Naive thymus-derived CD8-positive, alpha-beta T cell (primary cell): ENCODE measurements at regions not wholly inside any gene's neighbourhood (a gene's known extent, or its start where the extent isn't known, plus 50 kb on each side); places are given as distances from the start of the nearest gene placed in this dataset.
"Not testable (repeated sequence)": the region's sequence is repeated elsewhere in the genome, so short reads cannot be mapped to it uniquely, and the experiment has no call there.

Experiments used
- ATAC-seq, 2 donors: fragments of 150-1000 bp; cut with Tn5 transposase in 1 of 2; sonication (Bioruptor Pico), chemical (Tn5 transposase) in 1 of 2; 1 replicate in 1 of 2; 2 replicates in 1 of 2; pipeline ENCODE4 v1.10.0; 2021; ENCODE audit warnings: mild to moderate bottlenecking in 2 of 2, moderate library complexity in 2 of 2
- POLR2A ChIA-PET: fragments of 350-600 bp; sonication (Branson Sonifier 250); formaldehyde crosslinking; loops from one replicate; lab custom pipeline; 2021; ENCODE audit warnings: antibody characterized with exemption; lab: Charles Lee
- DNase-seq, 10 donors: peaks; one replicate each; pipeline versions ENCODE4 v3.0.0 to v3.0.0-alpha.2; 2020 to 2022
- H3K27ac Mint-ChIP-seq, 10 donors: one replicate each; pipeline ENCODE4 v1.8.0; 2020 to 2022; ENCODE audit warnings: mild to moderate bottlenecking in 10 of 10, mixed read lengths in 10 of 10, moderate library complexity in 4 of 10, inconsistent platforms in 1 of 10
- H3K27me3 Mint-ChIP-seq, 5 donors: one replicate each; pipeline ENCODE4 v1.8.0; 2021 to 2022; ENCODE audit warnings: mixed read lengths in 5 of 5
- H3K36me3 Mint-ChIP-seq, 3 donors: one replicate each; pipeline ENCODE4 v1.8.0; 2020 to 2022; ENCODE audit warnings: mixed read lengths in 3 of 3, mild to moderate bottlenecking in 2 of 3, inconsistent platforms in 1 of 3
- H3K4me1 Mint-ChIP-seq, 4 donors: one replicate each; pipeline ENCODE4 v1.8.0; 2021 to 2022; ENCODE audit warnings: mixed read lengths in 4 of 4
- H3K4me3 Mint-ChIP-seq, 10 donors: one replicate each; pipeline ENCODE4 v1.8.0; 2020 to 2022; ENCODE audit warnings: mild to moderate bottlenecking in 10 of 10, mixed read lengths in 10 of 10, moderate library complexity in 6 of 10, inconsistent platforms in 1 of 10
- H3K9me3 Mint-ChIP-seq, 9 donors: one replicate each; pipeline ENCODE4 v1.8.0; 2020 to 2022; ENCODE audit warnings: mixed read lengths in 9 of 9, mild to moderate bottlenecking in 3 of 9, inconsistent platforms in 1 of 9, moderate library complexity in 1 of 9

DNA sequence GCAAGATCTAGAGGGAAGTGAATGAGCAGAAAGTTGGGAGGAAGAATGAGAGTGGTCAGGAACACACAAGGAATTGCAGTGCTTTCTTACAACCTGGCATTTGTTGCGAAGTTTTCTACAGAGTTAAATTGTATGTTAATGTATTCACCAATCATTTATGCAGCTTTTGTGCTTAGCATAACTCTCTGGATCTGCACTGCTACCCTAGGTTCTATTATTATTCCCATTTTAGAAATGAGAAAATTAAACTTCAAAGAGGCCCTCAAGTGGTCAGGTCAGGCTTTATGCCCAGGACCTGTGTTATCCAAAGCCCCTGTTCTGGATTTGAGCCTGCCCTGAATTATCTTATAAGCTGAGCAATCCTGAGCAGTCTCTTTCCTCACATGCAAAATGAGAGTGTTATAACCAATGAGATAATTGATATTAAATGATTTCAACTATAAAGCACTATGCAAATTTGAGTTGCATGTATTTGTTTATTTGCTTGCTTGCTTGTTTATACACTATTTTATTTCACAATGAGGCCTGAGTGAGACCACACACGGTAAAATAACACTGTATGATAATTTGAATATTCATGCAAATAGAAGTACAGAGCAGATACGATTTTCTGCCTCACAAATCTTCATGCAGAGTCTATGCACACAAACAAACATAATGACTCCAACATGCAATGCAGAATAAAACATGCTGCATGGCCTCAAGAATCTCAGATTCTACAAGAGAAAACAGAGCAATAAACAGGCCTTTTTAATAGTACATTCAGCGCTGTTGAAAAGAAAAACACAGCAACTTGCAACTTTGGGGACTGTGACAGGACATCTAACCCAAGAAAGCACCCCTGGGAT is 323.0 kb downstream of the PLPP3 start:
- ATAC-seq = no peak
- Mint-ChIP-seq H3K27me3 (peaks cover 0 to 1% (median 0%) of the 10 kb centered on the region in 5 donors), H3K4me3 (no peak overlapping the region), H3K27ac (no peak overlapping the region), H3K4me1 (no peaks in the 10 kb centered on the region), H3K9me3 (peaks cover 0 to 13% (median 0%) of the 10 kb centered on the region in 9 donors), H3K36me3 (no peaks in the 10 kb centered on the region)
- DNase-seq = no peak
- POLR2A ChIA-PET = no interaction called here

DNA sequence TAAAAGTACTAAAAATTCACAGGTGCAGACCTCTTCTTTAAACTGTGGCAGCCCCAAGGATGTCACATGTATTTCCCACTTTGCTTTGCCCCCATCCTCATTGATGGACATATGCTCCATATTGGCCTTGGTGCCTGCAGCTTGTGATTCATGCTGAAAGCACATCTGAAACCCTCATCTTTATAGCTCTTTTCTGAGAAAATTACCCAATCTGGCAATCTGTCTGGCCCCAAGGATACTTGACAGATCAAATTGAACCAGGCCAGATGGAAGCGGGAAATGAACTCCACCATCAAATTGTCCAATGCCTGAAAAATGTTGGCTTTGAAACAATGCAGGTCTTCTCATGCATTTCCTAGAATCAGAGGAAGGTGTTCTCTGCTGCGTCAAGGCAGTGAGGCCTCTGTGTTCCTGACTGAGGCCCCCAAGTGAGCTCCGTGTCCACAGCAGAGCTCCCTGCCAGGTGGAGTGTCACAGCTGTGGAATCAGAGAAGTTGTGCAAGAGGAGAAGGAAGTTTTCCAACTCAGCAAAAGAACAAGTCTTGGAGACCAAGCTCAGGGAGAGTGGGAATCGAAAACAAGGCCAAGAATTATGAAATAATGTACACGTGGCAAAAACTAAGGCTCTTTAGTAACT is 323.7 kb downstream of the PLPP3 start:
- POLR2A ChIA-PET = no interaction called here
- ATAC-seq (no peak), DNase-seq (no peak)
- peaks cover 0 to 10% (median 0%) of the 10 kb centered on the region in 9 donors for H3K9me3 Mint-ChIP-seq
- H3K27ac Mint-ChIP-seq = no peak overlapping the region
- H3K27me3 Mint-ChIP-seq = peaks cover 0 to 1% (median 0%) of the 10 kb centered on the region in 5 donors
- no peak overlapping the region for H3K4me3 Mint-ChIP-seq
- H3K36me3 Mint-ChIP-seq = no peaks in the 10 kb centered on the region
- no peaks in the 10 kb centered on the region for H3K4me1 Mint-ChIP-seq

DNA sequence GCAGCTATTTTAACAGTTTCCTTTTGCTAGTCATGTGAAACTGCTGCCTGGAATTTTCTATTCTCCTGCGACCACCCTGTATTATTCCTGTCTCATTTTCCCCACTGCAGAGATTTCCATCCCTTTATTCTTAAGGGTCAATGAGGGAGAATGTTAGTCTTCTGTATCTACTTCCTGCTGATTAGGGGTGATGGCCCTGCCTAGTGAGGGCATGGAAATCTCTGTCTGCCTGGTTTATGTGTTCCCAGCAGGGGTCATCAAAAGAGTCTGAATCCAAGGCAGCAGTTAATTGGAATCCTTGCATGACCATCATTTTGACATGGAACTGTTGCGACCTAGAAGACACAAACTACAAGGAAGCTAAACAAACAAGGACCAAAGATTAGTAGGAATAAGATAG is 325.2 kb downstream of the PLPP3 start:
- ATAC-seq (no peak), DNase-seq (no peak)
- no peak overlapping the region for H3K27ac Mint-ChIP-seq
- no peaks in the 10 kb centered on the region for H3K27me3 Mint-ChIP-seq
- H3K4me3 Mint-ChIP-seq = no peak overlapping the region
- peaks cover 0 to 3% (median 0%) of the 10 kb centered on the region in 4 donors for H3K4me1 Mint-ChIP-seq
- no peaks in the 10 kb centered on the region for H3K36me3 Mint-ChIP-seq
- H3K9me3 Mint-ChIP-seq = peaks cover 0 to 2% (median 0%) of the 10 kb centered on the region in 9 donors
- POLR2A ChIA-PET = no interaction called here

DNA sequence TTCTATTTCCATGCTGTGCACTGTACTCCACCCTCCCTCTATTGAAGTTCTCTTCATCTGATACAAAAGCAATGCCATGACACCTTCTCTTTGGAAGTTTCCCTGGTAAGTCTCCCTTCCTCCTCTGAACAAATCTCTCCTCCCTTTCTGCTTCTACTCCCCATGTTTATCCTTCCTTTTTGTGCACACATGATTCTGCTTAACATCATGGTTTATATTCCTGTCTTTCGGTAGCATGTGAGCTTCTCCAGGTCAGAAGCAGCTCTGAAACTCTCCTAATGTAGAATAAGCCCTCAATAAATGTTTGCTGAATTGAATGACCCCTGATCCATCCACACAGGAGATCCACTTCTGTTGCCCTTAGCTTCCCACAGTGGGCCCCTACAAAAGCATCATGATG is 328.6 kb downstream of the PLPP3 start:
- peaks cover 0 to 4% (median 0%) of the 10 kb centered on the region in 3 donors for H3K36me3 Mint-ChIP-seq
- ATAC-seq (no peak), DNase-seq (no peak)
- POLR2A ChIA-PET = no interaction called here
- peaks cover 0 to 3% (median 0%) of the 10 kb centered on the region in 4 donors for H3K4me1 Mint-ChIP-seq
- H3K9me3 Mint-ChIP-seq = peaks cover 0 to 2% (median 0%) of the 10 kb centered on the region in 9 donors
- no peak overlapping the region for H3K27ac Mint-ChIP-seq
- H3K27me3 Mint-ChIP-seq = peaks cover 0 to 6% (median 3%) of the 10 kb centered on the region in 5 donors
- no peak overlapping the region for H3K4me3 Mint-ChIP-seq

DNA sequence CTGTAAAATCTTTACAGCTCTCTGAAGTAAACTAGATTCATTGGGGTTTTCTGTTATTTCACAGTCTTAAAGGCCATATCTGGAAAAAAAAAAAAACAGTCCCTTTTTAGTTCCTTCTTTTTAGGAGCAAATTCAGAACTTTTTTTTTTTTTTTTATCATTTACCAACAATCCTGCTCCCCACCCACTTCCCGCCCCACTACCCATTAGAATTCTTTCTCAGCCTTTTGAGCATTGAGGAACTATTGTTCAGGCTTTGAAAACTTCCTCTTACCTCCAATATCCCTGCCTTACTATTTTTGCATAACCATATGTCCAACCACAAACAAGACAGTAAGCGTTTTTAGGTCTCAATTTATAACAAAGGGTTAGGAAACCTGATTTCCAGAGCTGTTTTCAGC is 330.1 kb downstream of the PLPP3 start:
- H3K27ac Mint-ChIP-seq = no peak overlapping the region
- no peak overlapping the region for H3K4me3 Mint-ChIP-seq
- H3K4me1 Mint-ChIP-seq = peaks cover 0 to 3% (median 0%) of the 10 kb centered on the region in 4 donors
- POLR2A ChIA-PET = no interaction called here
- no peak for DNase-seq
- H3K27me3 Mint-ChIP-seq = peaks cover 0 to 6% (median 3%) of the 10 kb centered on the region in 5 donors
- ATAC-seq = no peak
- peaks cover 0 to 5% (median 0%) of the 10 kb centered on the region in 9 donors for H3K9me3 Mint-ChIP-seq
- H3K36me3 Mint-ChIP-seq = peaks cover 0 to 4% (median 0%) of the 10 kb centered on the region in 3 donors

DNA sequence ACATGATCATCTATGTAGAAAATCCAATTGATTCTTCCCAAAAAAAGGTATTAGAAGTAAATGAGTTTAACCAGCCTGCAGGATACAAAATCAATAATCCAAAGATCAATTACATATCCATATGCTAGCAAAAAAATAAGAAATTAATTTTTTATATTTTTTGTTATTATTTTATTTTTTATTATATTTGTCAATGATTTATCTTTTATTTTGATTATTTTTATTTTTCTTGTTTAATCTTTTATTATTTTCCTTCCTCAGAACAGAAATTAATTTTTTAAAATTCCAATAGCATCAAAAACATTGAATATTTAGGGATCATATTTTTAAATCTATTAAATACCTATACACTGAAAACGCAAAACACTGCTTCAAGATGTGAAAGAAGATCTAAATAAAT is 331.2 kb downstream of the PLPP3 start:
- Mint-ChIP-seq H3K9me3 (peaks cover 0 to 7% (median 2%) of the 10 kb centered on the region in 9 donors), H3K4me3 (no peak overlapping the region), H3K36me3 (peaks cover 0 to 4% (median 0%) of the 10 kb centered on the region in 3 donors), H3K4me1 (peaks cover 0 to 3% (median 0%) of the 10 kb centered on the region in 4 donors), H3K27ac (no peak overlapping the region), H3K27me3 (peaks cover 0 to 6% (median 3%) of the 10 kb centered on the region in 5 donors)
- ATAC-seq = no peak
- DNase-seq = no peak
- POLR2A ChIA-PET = no interaction called here

DNA sequence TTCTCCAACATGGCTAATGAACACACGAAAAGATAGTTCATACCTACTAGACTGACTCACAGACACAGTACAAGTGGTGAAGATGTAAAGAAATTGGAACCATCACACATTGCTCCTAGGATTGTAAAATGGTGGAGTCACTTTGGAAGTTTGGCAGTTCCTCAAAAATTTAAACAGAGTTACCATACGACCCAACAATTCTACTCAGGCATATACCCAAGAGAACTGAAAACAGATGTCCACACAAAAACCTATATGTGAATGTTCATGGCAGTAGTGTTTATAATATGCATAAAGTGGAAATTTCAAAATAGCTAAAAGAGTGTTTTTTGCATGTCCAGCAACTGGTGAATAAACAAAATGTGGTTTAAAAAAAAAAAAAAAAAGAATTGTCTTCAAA is 332.6 kb downstream of the PLPP3 start:
- H3K4me3 Mint-ChIP-seq, POLR2A ChIA-PET, ATAC-seq, H3K27me3 Mint-ChIP-seq, H3K27ac Mint-ChIP-seq, H3K36me3 Mint-ChIP-seq, H3K4me1 Mint-ChIP-seq, DNase-seq: not testable (repeated sequence)
- peaks cover 0 to 17% (median 6%) of the 10 kb centered on the region in 9 donors for H3K9me3 Mint-ChIP-seq

DNA sequence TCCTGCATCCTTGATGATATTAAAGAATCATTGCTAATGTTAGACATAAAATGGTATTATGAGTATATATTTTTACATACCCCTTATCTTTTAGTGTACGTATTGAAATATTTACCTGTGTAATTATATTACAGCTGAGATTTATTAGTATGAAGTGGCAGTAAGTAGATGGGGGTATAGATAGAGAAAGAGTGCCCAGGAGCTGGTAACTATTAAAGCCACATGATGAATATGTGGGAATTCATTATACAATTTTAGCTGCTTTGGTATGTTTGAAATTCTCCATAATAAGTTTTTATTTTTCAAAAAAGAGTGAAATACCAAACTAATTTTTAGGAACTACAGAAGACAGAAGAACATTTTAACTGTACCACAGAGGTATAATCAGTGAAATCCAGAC is 339.0 kb downstream of the PLPP3 start:
- Mint-ChIP-seq H3K36me3 (peaks cover 0 to 11% (median 0%) of the 10 kb centered on the region in 3 donors), H3K27me3 (peaks cover 0 to 2% (median 0%) of the 10 kb centered on the region in 5 donors), H3K9me3 (peaks cover 0 to 24% (median 9%) of the 10 kb centered on the region in 9 donors), H3K4me3 (no peak overlapping the region), H3K27ac (no peak overlapping the region), H3K4me1 (no peaks in the 10 kb centered on the region)
- POLR2A ChIA-PET = no interaction called here
- ATAC-seq (no peak), DNase-seq (no peak)

DNA sequence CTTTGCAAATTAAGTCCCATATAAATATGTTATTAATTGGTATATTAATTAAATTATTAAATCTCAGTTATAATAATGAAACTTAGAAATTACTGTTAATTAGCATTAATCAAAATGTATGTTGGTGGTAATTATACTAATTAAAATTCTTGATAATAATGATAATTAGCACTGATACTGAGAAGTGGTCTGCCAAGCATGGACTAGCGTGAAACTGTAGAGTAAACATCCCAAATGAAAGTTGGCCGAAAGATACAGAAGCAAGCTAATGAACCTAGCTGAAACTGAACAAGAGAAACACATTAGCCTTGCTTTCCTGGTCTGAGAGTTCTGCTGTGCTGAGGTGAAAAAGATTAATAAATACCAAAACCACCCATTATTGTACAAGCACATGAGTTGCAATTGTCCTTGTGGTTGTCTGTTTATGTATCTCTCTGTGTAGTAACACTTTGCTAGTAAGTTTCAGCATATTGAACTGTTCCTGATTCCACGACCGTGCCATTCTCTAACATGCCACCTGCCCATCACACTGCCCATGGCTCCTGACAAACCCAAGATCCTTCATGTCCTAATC is 341.8 kb downstream of the PLPP3 start:
- POLR2A ChIA-PET = no interaction called here
- no peak for DNase-seq

DNA sequence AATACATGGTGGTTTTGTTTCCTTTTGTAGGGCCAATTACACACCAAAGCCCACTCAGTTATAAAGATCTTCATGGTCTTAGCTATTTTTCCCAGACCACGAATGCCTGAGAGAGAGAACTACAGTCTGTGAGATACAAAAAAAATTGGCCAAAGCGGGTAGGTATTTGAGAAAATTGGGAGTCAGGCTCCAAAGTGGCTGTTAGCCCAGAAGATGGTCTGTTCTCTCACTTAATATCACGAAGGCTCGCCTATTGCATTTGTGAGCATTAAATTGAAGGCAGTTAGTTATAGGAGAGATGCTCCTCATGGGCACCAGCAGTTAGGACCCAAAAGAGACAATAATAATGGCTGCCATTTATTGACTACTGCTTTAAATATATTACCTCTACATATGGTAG is 342.7 kb downstream of the PLPP3 start:
- H3K4me3 Mint-ChIP-seq = no peak overlapping the region
- ATAC-seq = no peak
- peaks cover 0 to 9% (median 0%) of the 10 kb centered on the region in 5 donors for H3K27me3 Mint-ChIP-seq
- H3K9me3 Mint-ChIP-seq = peaks cover 0 to 13% (median 6%) of the 10 kb centered on the region in 9 donors
- no peak for DNase-seq
- no peak overlapping the region for H3K27ac Mint-ChIP-seq
- no peaks in the 10 kb centered on the region for H3K4me1 Mint-ChIP-seq
- POLR2A ChIA-PET = no interaction called here
- H3K36me3 Mint-ChIP-seq = peaks cover 0 to 6% (median 0%) of the 10 kb centered on the region in 3 donors

More for the DNA sequence above, 341.8 kb downstream of the PLPP3 start:
- ATAC-seq = no peak
- H3K27me3 Mint-ChIP-seq = peaks cover 0 to 9% (median 0%) of the 10 kb centered on the region in 5 donors
- H3K4me3 Mint-ChIP-seq = no peak overlapping the region
- peaks cover 0 to 18% (median 7%) of the 10 kb centered on the region in 9 donors for H3K9me3 Mint-ChIP-seq
- H3K36me3 Mint-ChIP-seq = peaks cover 0 to 8% (median 0%) of the 10 kb centered on the region in 3 donors
- H3K4me1 Mint-ChIP-seq = no peaks in the 10 kb centered on the region
- no peak overlapping the region for H3K27ac Mint-ChIP-seq

DNA sequence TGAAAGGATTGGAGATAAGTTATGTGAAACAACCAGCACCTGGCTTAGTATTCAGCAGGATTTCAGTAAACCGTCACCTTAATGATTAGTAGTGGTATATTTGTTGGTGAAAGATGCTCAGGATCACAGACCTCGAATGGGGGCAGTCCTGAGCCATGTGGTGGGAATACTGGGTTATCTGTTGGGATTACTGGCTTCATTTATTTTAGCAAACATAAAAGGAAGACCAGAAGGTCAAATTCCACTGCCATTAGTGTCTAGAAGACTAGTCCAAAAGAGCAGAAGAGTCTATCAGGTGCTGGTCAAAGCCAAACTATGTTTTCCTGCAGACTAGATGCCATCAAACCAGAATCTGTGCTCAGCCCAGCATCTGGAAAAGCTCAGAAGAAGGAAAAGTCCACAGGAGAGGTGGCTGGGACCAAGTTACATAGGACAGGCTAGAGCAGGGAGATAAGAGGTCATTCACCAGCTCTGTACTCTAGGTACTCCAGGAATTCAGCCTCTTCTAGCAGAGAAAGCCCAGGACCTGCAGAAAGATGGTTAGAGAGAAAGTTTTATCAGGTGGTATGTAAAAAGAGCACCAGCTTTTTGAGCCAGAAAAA is 343.4 kb downstream of the PLPP3 start:
- DNase-seq (no peak), ATAC-seq (no peak)
- H3K4me1 Mint-ChIP-seq = no peaks in the 10 kb centered on the region
- H3K27ac Mint-ChIP-seq = no peak overlapping the region
- POLR2A ChIA-PET = no interaction called here
- H3K4me3 Mint-ChIP-seq = no peak overlapping the region
- peaks cover 0 to 6% (median 0%) of the 10 kb centered on the region in 3 donors for H3K36me3 Mint-ChIP-seq
- H3K9me3 Mint-ChIP-seq = peaks cover 0 to 13% (median 4%) of the 10 kb centered on the region in 9 donors
- H3K27me3 Mint-ChIP-seq = peaks cover 0 to 9% (median 0%) of the 10 kb centered on the region in 5 donors

DNA sequence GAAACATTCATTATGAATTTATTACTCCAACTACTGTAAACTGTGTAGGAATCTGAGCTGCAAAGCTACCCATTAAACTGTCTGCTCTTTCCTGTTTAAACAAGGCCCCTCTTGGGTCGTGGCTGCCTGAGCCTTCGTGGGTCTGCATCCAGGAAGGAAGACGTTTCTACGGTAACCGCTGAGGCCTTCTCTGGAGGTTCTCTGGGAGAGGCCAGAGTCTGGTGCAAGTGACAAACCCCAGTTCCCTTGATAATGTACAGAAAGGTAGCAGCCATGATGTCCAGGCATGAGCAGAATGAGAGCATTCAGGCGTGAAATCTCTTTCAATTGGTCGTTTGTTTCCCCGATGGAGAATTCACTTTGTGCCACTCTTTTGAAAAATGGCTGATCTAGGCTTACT is 350.2 kb downstream of the PLPP3 start:
- Mint-ChIP-seq H3K4me1 (no peaks in the 10 kb centered on the region), H3K27ac (no peak overlapping the region), H3K9me3 (peaks cover 0 to 2% (median 0%) of the 10 kb centered on the region in 9 donors), H3K27me3 (peaks cover 0 to 4% (median 0%) of the 10 kb centered on the region in 5 donors), H3K4me3 (no peak overlapping the region), H3K36me3 (no peaks in the 10 kb centered on the region)
- no peak for ATAC-seq
- DNase-seq = no peak
- POLR2A ChIA-PET = no interaction called here
